ENCODE measurements at regions not wholly inside any gene's neighbourhood (a gene's known extent, or its start where the extent isn't known, plus 50 kb on each side); places are given as distances from the start of the nearest gene placed in this dataset.

DNA sequence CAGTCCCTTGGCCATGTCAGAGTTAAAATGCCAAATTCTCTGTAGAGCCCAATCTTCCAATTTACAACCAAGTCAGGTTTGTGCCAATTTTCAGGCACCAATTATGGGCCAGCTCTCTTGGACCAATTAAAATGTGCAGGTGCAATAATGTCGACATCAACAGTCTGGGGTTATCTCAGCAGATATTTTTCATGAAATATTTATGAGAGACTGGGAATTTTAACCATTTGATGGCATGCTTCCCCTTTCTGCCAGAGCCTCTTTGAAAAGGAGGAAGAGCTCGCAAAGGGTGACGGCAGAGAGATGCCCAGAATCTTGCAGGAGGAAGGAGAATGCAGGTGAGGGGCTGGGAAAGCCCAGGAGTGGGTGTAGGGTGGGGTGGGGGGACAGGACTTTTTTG, 100.8 kb upstream of the SYT13 start:
- Mint-ChIP-seq H3K9me3 (no peaks in the 10 kb centered on the region), H3K4me3 (no peak overlapping the region), H3K27ac (ENCODE audit: unreplicated experiment) (no peak overlapping the region), H3K36me3 (ENCODE audit: low read depth) (no peaks in the 10 kb centered on the region), H3K4me1 (no peaks in the 10 kb centered on the region), H3K27me3 (ENCODE audit: low read depth) (peaks cover 30% of the 10 kb centered on the region)
- no peak for DNase-seq (ENCODE audit: low read depth, low spot score)
- TF ChIP-seq CTCF (conservative IDR thresholded peaks at IDR 0.05): no peak

GRCh38 chr11:45385844-45386243, 99.7 kb upstream of the SYT13 start:
- Mint-ChIP-seq H3K36me3 (ENCODE audit: low read depth) (no peaks in the 10 kb centered on the region), H3K4me1 (no peaks in the 10 kb centered on the region), H3K27me3 (ENCODE audit: low read depth) (peaks cover 33% of the 10 kb centered on the region)

GRCh38 chr11:45385423-45385822, 99.3 kb upstream of the SYT13 start:
- no peak overlapping the region for H3K27ac Mint-ChIP-seq (ENCODE audit: unreplicated experiment)
- no peaks in the 10 kb centered on the region for H3K4me1 Mint-ChIP-seq
- no peak for TF ChIP-seq CTCF (conservative IDR thresholded peaks at IDR 0.05)
- H3K36me3 Mint-ChIP-seq (ENCODE audit: low read depth): no peaks in the 10 kb centered on the region
- H3K9me3 Mint-ChIP-seq: no peaks in the 10 kb centered on the region
- no peak for DNase-seq (ENCODE audit: low read depth, low spot score)
- H3K27me3 Mint-ChIP-seq (ENCODE audit: low read depth): peaks cover 33% of the 10 kb centered on the region
- no peak overlapping the region for H3K4me3 Mint-ChIP-seq

More at GRCh38 chr11:45385844-45386243, 99.7 kb upstream of the SYT13 start:
- DNase-seq (ENCODE audit: low read depth, low spot score): no peak
- Mint-ChIP-seq H3K9me3 (no peaks in the 10 kb centered on the region), H3K27ac (ENCODE audit: unreplicated experiment) (no peak overlapping the region), H3K4me3 (no peak overlapping the region)
- TF ChIP-seq CTCF (conservative IDR thresholded peaks at IDR 0.05): no peak

DNA sequence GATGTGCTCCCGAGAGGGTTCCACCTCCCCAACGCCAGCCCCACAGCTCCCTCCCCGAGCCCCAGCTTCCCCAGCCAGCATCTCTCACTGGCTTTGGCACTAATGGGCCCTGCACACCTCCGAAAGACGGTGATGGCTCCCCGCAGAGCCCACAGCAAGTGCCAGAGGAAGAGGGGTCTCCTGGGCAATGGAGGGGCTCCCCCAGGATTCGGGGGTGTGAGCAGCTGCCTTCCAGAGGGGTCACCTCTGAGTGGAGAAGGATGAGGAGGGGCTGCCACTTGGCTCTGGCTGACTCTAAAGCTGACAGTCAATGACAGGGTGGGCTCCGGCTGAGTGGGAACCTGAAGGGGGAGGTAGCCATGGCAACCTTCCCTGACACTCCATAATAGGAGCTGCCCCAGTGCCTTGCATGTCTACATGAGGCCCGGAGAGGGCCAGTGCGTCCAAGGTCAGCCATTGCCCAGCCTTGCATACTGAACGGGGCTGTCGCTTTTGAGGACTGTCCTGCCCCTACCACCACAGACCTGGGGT, 98.6 kb upstream of the SYT13 start:
- no peaks in the 10 kb centered on the region for H3K9me3 Mint-ChIP-seq
- no peak for TF ChIP-seq CTCF (conservative IDR thresholded peaks at IDR 0.05)
- H3K27me3 Mint-ChIP-seq (ENCODE audit: low read depth): peaks cover 33% of the 10 kb centered on the region
- DNase-seq (ENCODE audit: low read depth, low spot score): peak; percentile 34
- peak overlapping the region; percentile 57 for H3K27ac Mint-ChIP-seq (ENCODE audit: unreplicated experiment)
- no peak overlapping the region for H3K4me3 Mint-ChIP-seq
- H3K36me3 Mint-ChIP-seq (ENCODE audit: low read depth): no peaks in the 10 kb centered on the region
- H3K4me1 Mint-ChIP-seq: no peaks in the 10 kb centered on the region

DNA sequence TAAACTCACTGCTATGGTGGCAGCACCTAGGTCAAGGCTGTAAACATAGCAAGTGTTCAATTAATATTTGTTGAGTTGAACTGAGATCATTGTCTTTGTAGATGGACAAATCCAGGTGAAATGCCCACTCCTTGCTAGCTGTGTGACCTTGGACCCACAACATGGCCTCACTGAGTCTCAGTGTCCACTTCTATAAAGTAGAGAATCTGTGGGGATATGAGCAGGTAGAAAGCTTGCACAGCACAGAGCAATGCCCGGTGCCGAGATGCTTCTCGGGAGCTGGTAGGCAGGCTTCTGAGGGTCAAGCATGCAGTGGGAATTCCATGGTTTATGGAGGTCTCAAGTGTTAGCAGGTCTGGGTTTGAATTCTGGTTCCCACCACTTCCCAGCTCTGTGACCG, 97.9 kb upstream of the SYT13 start:
- no peaks in the 10 kb centered on the region for H3K4me1 Mint-ChIP-seq
- H3K36me3 Mint-ChIP-seq (ENCODE audit: low read depth): no peaks in the 10 kb centered on the region
- H3K4me3 Mint-ChIP-seq: no peak overlapping the region
- H3K27me3 Mint-ChIP-seq (ENCODE audit: low read depth): peaks cover 32% of the 10 kb centered on the region
- H3K9me3 Mint-ChIP-seq: no peaks in the 10 kb centered on the region
- no peak for DNase-seq (ENCODE audit: low read depth, low spot score)
- TF ChIP-seq CTCF (conservative IDR thresholded peaks at IDR 0.05): no peak
- H3K27ac Mint-ChIP-seq (ENCODE audit: unreplicated experiment): no peak overlapping the region

DNA sequence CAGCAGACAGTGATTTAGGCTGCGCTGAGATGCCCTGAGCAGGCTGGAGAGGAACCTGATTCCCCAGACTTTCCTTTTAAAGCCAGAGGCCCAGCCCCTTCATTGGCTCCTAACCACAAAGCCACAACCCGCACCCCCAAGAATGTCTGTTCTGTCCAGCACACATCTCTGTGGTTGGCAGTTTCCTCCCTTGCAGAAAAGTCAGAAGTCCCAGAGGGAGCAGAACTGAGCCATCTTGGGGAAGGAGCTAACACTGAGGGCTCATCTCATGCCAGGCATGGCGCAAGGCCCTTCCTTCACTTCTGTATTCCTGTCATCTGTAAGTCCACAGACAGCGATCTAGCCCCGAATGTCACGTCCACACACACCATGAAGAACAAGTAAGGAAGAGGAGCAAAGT, 97.1 kb upstream of the SYT13 start:
- no peak for DNase-seq (ENCODE audit: low read depth, low spot score)
- H3K36me3 Mint-ChIP-seq (ENCODE audit: low read depth): no peaks in the 10 kb centered on the region
- peaks cover 27% of the 10 kb centered on the region for H3K27me3 Mint-ChIP-seq (ENCODE audit: low read depth)
- no peaks in the 10 kb centered on the region for H3K9me3 Mint-ChIP-seq
- no peak overlapping the region for H3K4me3 Mint-ChIP-seq
- no peak for TF ChIP-seq CTCF (conservative IDR thresholded peaks at IDR 0.05)
- H3K4me1 Mint-ChIP-seq: no peaks in the 10 kb centered on the region
- H3K27ac Mint-ChIP-seq (ENCODE audit: unreplicated experiment): no peak overlapping the region
